ENCODE measurements at regions not wholly inside any gene's neighbourhood (a gene's known extent, or its start where the extent isn't known, plus 50 kb on each side); places are given as distances from the start of the nearest gene placed in this dataset.

DNA sequence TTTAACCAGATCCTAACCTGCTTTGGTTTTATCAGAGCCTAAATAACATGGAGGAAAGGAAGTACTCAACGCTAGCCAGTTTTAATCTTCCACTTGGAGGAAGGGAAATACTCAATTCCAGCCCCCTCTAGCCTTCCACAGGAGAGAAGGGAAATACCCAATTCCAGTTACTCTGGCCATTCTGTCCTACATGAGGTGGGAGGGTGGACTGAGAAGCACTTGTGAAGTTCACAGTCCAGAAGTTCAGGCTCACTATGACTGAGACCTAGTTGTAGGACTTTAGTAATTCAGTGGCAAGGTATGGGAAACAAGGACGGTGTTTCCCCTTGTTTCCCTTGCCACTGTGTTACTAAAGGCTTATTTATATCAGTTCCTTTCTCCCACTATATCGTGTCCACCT, 672.0 kb downstream of the RFPL4B start:
- TF ChIP-seq, protein P1, sequence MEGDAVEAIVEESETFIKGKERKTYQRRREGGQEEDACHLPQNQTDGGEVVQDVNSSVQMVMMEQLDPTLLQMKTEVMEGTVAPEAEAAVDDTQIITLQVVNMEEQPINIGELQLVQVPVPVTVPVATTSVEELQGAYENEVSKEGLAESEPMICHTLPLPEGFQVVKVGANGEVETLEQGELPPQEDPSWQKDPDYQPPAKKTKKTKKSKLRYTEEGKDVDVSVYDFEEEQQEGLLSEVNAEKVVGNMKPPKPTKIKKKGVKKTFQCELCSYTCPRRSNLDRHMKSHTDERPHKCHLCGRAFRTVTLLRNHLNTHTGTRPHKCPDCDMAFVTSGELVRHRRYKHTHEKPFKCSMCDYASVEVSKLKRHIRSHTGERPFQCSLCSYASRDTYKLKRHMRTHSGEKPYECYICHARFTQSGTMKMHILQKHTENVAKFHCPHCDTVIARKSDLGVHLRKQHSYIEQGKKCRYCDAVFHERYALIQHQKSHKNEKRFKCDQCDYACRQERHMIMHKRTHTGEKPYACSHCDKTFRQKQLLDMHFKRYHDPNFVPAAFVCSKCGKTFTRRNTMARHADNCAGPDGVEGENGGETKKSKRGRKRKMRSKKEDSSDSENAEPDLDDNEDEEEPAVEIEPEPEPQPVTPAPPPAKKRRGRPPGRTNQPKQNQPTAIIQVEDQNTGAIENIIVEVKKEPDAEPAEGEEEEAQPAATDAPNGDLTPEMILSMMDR (conservative IDR thresholded peaks at IDR 0.05) = no peak
- TF ChIP-seq ZFX (IDR thresholded peaks at IDR 0.05) = no peak

All from C4-2B (cell line).